ENCODE measurements at regions not wholly inside any gene's neighbourhood (a gene's known extent, or its start where the extent isn't known, plus 50 kb on each side); places are given as distances from the start of the nearest gene placed in this dataset.

GRCh38 chr6:15800841-15801617 lies 138.2 kb upstream of the DTNBP1 start:
- TF ChIP-seq NFRKB (IDR thresholded peaks at IDR 0.05): no peak
- no peak for TF ChIP-seq ARNT (IDR thresholded peaks at IDR 0.05)
- peak; percentile 64 for TF ChIP-seq L3MBTL2 (conservative IDR thresholded peaks at IDR 0.05)
- TF ChIP-seq LEF1 (IDR thresholded peaks at IDR 0.05; ENCODE audit: borderline replicate concordance): no peak
- TF ChIP-seq FOXM1 (IDR thresholded peaks at IDR 0.05; ENCODE audit: borderline replicate concordance): no peak
- TF ChIP-seq FOXK2 (IDR thresholded peaks at IDR 0.05): no peak
- TF ChIP-seq ZNF384 (IDR thresholded peaks at IDR 0.05): peak; percentile 93
- POLR2A ChIA-PET: no interaction called here
- DNase-seq (ENCODE audit: extremely low spot score): no peak
- CTCF ChIA-PET: no interaction called here

GRCh38 chr6:15798533-15799255 lies 135.9 kb upstream of the DTNBP1 start:
- CTCF ChIA-PET: no interaction called here
- no peak for DNase-seq (ENCODE audit: extremely low spot score)
- TF ChIP-seq FOXM1 (IDR thresholded peaks at IDR 0.05; ENCODE audit: borderline replicate concordance) (no peak), FOXA1 (IDR thresholded peaks at IDR 0.05) (no peak), FOXK2 (IDR thresholded peaks at IDR 0.05) (no peak), PKNOX1 (IDR thresholded peaks at IDR 0.05) (no peak), CTBP1 (IDR thresholded peaks at IDR 0.05; ENCODE audit: borderline replicate concordance) (no peak), NFRKB (IDR thresholded peaks at IDR 0.05) (no peak), SUZ12 (IDR thresholded peaks at IDR 0.05) (no peak), ELF4 (IDR thresholded peaks at IDR 0.05) (no peak), SP1 (IDR thresholded peaks at IDR 0.05) (no peak), ZNF384 (IDR thresholded peaks at IDR 0.05) (no peak), HDGF (IDR thresholded peaks at IDR 0.05; ENCODE audit: borderline replicate concordance) (no peak), BHLHE40 (IDR thresholded peaks at IDR 0.05; ENCODE audit: borderline replicate concordance) (no peak), ARNT (IDR thresholded peaks at IDR 0.05) (no peak), LEF1 (IDR thresholded peaks at IDR 0.05; ENCODE audit: borderline replicate concordance) (no peak), L3MBTL2 (conservative IDR thresholded peaks at IDR 0.05) (no peak), TARDBP (IDR thresholded peaks at IDR 0.05) (no peak)
- POLR2A ChIA-PET: no interaction called here

- POLR2A ChIA-PET: no interaction called here
- CTCF ChIA-PET: no interaction called here
- TF ChIP-seq FOXA1 (IDR thresholded peaks at IDR 0.05) (no peak), ARNT (IDR thresholded peaks at IDR 0.05) (no peak), NFRKB (IDR thresholded peaks at IDR 0.05) (no peak), L3MBTL2 (conservative IDR thresholded peaks at IDR 0.05) (no peak)
- DNase-seq (ENCODE audit: extremely low spot score): no peak
Measured at GRCh38 chr6:15796844-15797243, 134.0 kb upstream of the DTNBP1 start.

GRCh38 chr6:15796130-15796771 lies 133.4 kb upstream of the DTNBP1 start:
- ChIA-PET CTCF (no interaction called here), POLR2A (no interaction called here)
- no peak for DNase-seq (ENCODE audit: extremely low spot score)
- TF ChIP-seq CTBP1 (IDR thresholded peaks at IDR 0.05; ENCODE audit: borderline replicate concordance) (no peak), PKNOX1 (IDR thresholded peaks at IDR 0.05) (no peak), SUZ12 (IDR thresholded peaks at IDR 0.05) (no peak), LEF1 (IDR thresholded peaks at IDR 0.05; ENCODE audit: borderline replicate concordance) (no peak), ZNF384 (IDR thresholded peaks at IDR 0.05) (no peak), L3MBTL2 (conservative IDR thresholded peaks at IDR 0.05) (no peak), TARDBP (IDR thresholded peaks at IDR 0.05) (no peak), FOXM1 (IDR thresholded peaks at IDR 0.05; ENCODE audit: borderline replicate concordance) (no peak), FOXK2 (IDR thresholded peaks at IDR 0.05) (no peak)

- ChIA-PET CTCF (no interaction called here), POLR2A (interaction anchor here (1.0 kb wide), 1 partner anchor 30 kb away, joined by 4 read pairs; no protein-coding TSS in a partner anchor)
- DNase-seq (ENCODE audit: extremely low spot score): no peak
- TF ChIP-seq SP1 (IDR thresholded peaks at IDR 0.05) (no peak), HDGF (IDR thresholded peaks at IDR 0.05; ENCODE audit: borderline replicate concordance) (no peak), SUZ12 (IDR thresholded peaks at IDR 0.05) (no peak), ARNT (IDR thresholded peaks at IDR 0.05) (no peak), ZNF384 (IDR thresholded peaks at IDR 0.05) (no peak), CTBP1 (IDR thresholded peaks at IDR 0.05; ENCODE audit: borderline replicate concordance) (no peak), FOXM1 (IDR thresholded peaks at IDR 0.05; ENCODE audit: borderline replicate concordance) (no peak), LEF1 (IDR thresholded peaks at IDR 0.05; ENCODE audit: borderline replicate concordance) (no peak), BHLHE40 (IDR thresholded peaks at IDR 0.05; ENCODE audit: borderline replicate concordance) (no peak), FOXK2 (IDR thresholded peaks at IDR 0.05) (no peak), FOXA1 (IDR thresholded peaks at IDR 0.05) (no peak)
Measured at GRCh38 chr6:15793826-15794225, 131.0 kb upstream of the DTNBP1 start.

- CTCF ChIA-PET: no interaction called here
- TF ChIP-seq CTBP1 (IDR thresholded peaks at IDR 0.05; ENCODE audit: borderline replicate concordance) (no peak), ARNT (IDR thresholded peaks at IDR 0.05) (no peak), HDGF (IDR thresholded peaks at IDR 0.05; ENCODE audit: borderline replicate concordance) (no peak), FOXA1 (IDR thresholded peaks at IDR 0.05) (no peak), LEF1 (IDR thresholded peaks at IDR 0.05; ENCODE audit: borderline replicate concordance) (no peak), TARDBP (IDR thresholded peaks at IDR 0.05) (no peak), L3MBTL2 (conservative IDR thresholded peaks at IDR 0.05) (no peak), SP1 (IDR thresholded peaks at IDR 0.05) (no peak), BHLHE40 (IDR thresholded peaks at IDR 0.05; ENCODE audit: borderline replicate concordance) (no peak), NFRKB (IDR thresholded peaks at IDR 0.05) (no peak), FOXM1 (IDR thresholded peaks at IDR 0.05; ENCODE audit: borderline replicate concordance) (no peak)
- POLR2A ChIA-PET: no interaction called here
- no peak for DNase-seq (ENCODE audit: extremely low spot score)
Measured at GRCh38 chr6:15793288-15793687, 130.5 kb upstream of the DTNBP1 start.

Data from HEK293T (cell line).